Gastrocnemius medialis (tissue), 4 donors: ENCODE measurements at regions not wholly inside any gene's neighbourhood (a gene's known extent, or its start where the extent isn't known, plus 50 kb on each side); places are given as distances from the start of the nearest gene placed in this dataset.
"Not testable (repeated sequence)": the region's sequence is repeated elsewhere in the genome, so short reads cannot be mapped to it uniquely, and the experiment has no call there.

Experiments
- ATAC-seq, 2 donors: fragments of 150-250 bp; one replicate each; pipeline ENCODE4 v1.9.1; 2016
- DNase-seq, 2 donors: peaks; one replicate each; pipeline ENCODE4 v3.0.0-alpha.2; 2019
- H3K27ac ChIP-seq, 4 donors: fragments of 200-600 bp; sonication (generic); 1 replicate in 1 of 4; 2 replicates in 3 of 4; pipeline ENCODE4 v1.5.1; 2016 to 2018; ENCODE audit warnings: mild to moderate bottlenecking in 2 of 4, moderate library complexity in 1 of 4
- H3K27me3 ChIP-seq, 3 donors: fragments of 200-600 bp; sonication (generic) in 2 of 3; 1 replicate in 1 of 3; 2 replicates in 2 of 3; pipeline versions ENCODE4 v1.5.1 to v1.6.0; 2016 to 2019; ENCODE audit warnings: mild to moderate bottlenecking in 1 of 3, moderate library complexity in 1 of 3
- H3K36me3 ChIP-seq, 2 donors: fragments of 200-600 bp; sonication (generic) in 1 of 2; one replicate each; pipeline ENCODE4 v1.5.1; 2017 to 2018
- H3K4me1 ChIP-seq, 2 donors: fragments of 200-600 bp; sonication (generic) in 1 of 2; one replicate each; pipeline ENCODE4 v1.5.1; 2016 to 2017; ENCODE audit warnings: mild to moderate bottlenecking in 2 of 2
- H3K4me3 ChIP-seq, 4 donors: fragments of 200-600 bp; sonication (generic) in 3 of 4; 1 replicate in 1 of 4; 2 replicates in 3 of 4; pipeline ENCODE4 v1.5.1; 2016 to 2019; ENCODE audit warnings: mild to moderate bottlenecking in 2 of 4
- H3K9me3 ChIP-seq, 3 donors: fragments of 200-600 bp; sonication (generic) in 2 of 3; 1 replicate in 1 of 3; 2 replicates in 2 of 3; pipeline ENCODE4 v1.5.1; 2016 to 2019
- CTCF ChIP-seq, 5 experiments: fragments of 450-650 bp in 3 of 5; fragments of 200-600 bp in 2 of 5; sonication (generic) in 2 of 5; IDR thresholded peaks in 4 of 5; conservative IDR thresholded peaks in 1 of 5; 1 replicate in 4 of 5; 2 replicates in 1 of 5; pipeline ENCODE4 v1.5.1; 2016 to 2019; ENCODE audit warnings: antibody characterized with exemption in 5 of 5, mild to moderate bottlenecking in 3 of 5, moderate library complexity in 3 of 5
- POLR2A ChIP-seq, 2 donors: fragments of 450-650 bp; IDR thresholded peaks; one replicate each; pipeline ENCODE4 v1.6.1; 2017; ENCODE audit warnings: antibody characterized with exemption in 2 of 2, mild to moderate bottlenecking in 2 of 2, moderate library complexity in 2 of 2
- in situ Hi-C, 4 donors: fragments of 200-750 bp; cut with MboI; loops; one replicate each; pipeline versions ENCODE4 v1.15.0 to v1.8.0; 2017; ENCODE audit warnings: low sequenced_read_pairs in 4 of 4
- intact Hi-C: fragments of 100-400 bp; cut with DNase I; formaldehyde crosslinking; loops from one replicate; pipeline ENCODE4 v1.15.1; 2023; ENCODE audit warnings: low total_unique reads

- no peaks in the 10 kb centered on the region for H3K36me3 ChIP-seq
- TF ChIP-seq CTCF (IDR thresholded peaks at IDR 0.05 in 4 of 5, conservative IDR thresholded peaks at IDR 0.05 in 1 of 5) (no peak), POLR2A (IDR thresholded peaks at IDR 0.05) (no peak)
- DNase-seq (no peak), ATAC-seq (no peak)
- H3K9me3 ChIP-seq = no peaks in the 10 kb centered on the region
- in situ Hi-C loops = no loop called here
- no peaks in the 10 kb centered on the region for H3K27me3 ChIP-seq
- intact Hi-C loops = no loop called here
- no peaks in the 10 kb centered on the region for H3K4me1 ChIP-seq
- H3K27ac ChIP-seq = no peak overlapping the region
- no peak overlapping the region for H3K4me3 ChIP-seq
These were observed 51.5 kb upstream of the IFNE start for GRCh38 chr9:21533597-21533996.

- H3K27ac ChIP-seq = no peak overlapping the region
- intact Hi-C loops (no loop called here), in situ Hi-C loops (no loop called here)
- DNase-seq (no peak), ATAC-seq (no peak)
- no peak for TF ChIP-seq CTCF (IDR thresholded peaks at IDR 0.05 in 4 of 5, conservative IDR thresholded peaks at IDR 0.05 in 1 of 5)
- no peak for TF ChIP-seq POLR2A (IDR thresholded peaks at IDR 0.05)
- H3K27me3 ChIP-seq = no peaks in the 10 kb centered on the region
- H3K4me1 ChIP-seq = no peaks in the 10 kb centered on the region
- no peak overlapping the region for H3K4me3 ChIP-seq
- no peaks in the 10 kb centered on the region for H3K9me3 ChIP-seq
- no peaks in the 10 kb centered on the region for H3K36me3 ChIP-seq
These were observed 53.3 kb upstream of the IFNE start for GRCh38 chr9:21535396-21535795.

GRCh38 chr9:21542787-21543186, 60.7 kb upstream of the IFNE start:
- no peak for DNase-seq
- Histone ChIP-seq H3K36me3 (no peaks in the 10 kb centered on the region), H3K27me3 (no peaks in the 10 kb centered on the region), H3K27ac (no peak overlapping the region), H3K4me3 (no peak overlapping the region), H3K9me3 (no peaks in the 10 kb centered on the region), H3K4me1 (no peaks in the 10 kb centered on the region)
- TF ChIP-seq CTCF (IDR thresholded peaks at IDR 0.05 in 4 of 5, conservative IDR thresholded peaks at IDR 0.05 in 1 of 5) = no peak
- no peak for TF ChIP-seq POLR2A (IDR thresholded peaks at IDR 0.05)
- intact Hi-C loops (no loop called here), in situ Hi-C loops (no loop called here)
- no peak for ATAC-seq

GRCh38 chr9:21543187-21543586, 61.1 kb upstream of the IFNE start:
- no peaks in the 10 kb centered on the region for H3K27me3 ChIP-seq

GRCh38 chr9:21543816-21544215, 61.7 kb upstream of the IFNE start:
- H3K9me3 ChIP-seq, H3K27me3 ChIP-seq, H3K4me3 ChIP-seq, H3K27ac ChIP-seq, in situ Hi-C loops, intact Hi-C loops, H3K4me1 ChIP-seq, DNase-seq, H3K36me3 ChIP-seq, ATAC-seq: not testable (repeated sequence)

More at GRCh38 chr9:21543187-21543586, 61.1 kb upstream of the IFNE start:
- Histone ChIP-seq H3K27ac (no peak overlapping the region), H3K9me3 (no peaks in the 10 kb centered on the region), H3K36me3 (no peaks in the 10 kb centered on the region), H3K4me3 (no peak overlapping the region), H3K4me1 (no peaks in the 10 kb centered on the region)
- ATAC-seq (no peak), DNase-seq (no peak)
- in situ Hi-C loops (no loop called here), intact Hi-C loops (no loop called here)
- TF ChIP-seq POLR2A (IDR thresholded peaks at IDR 0.05) (no peak), CTCF (IDR thresholded peaks at IDR 0.05 in 4 of 5, conservative IDR thresholded peaks at IDR 0.05 in 1 of 5) (no peak)
